ENCODE measurements at regions not wholly inside any gene's neighbourhood (a gene's known extent, or its start where the extent isn't known, plus 50 kb on each side); places are given as distances from the start of the nearest gene placed in this dataset.

GRCh38 chr6:56708810-56709597 is 66.3 kb upstream of the DST start:
- peak; percentile 75 for DNase-seq

GRCh38 chr6:56706981-56707726 is 64.5 kb upstream of the DST start:
- DNase-seq: no peak

GRCh38 chr6:56699066-56699654 is 56.5 kb upstream of the DST start:
- DNase-seq: peak; percentile 55

GRCh38 chr6:56695702-56696101 is 53.0 kb upstream of the DST start:
- DNase-seq: peak; percentile 20

GRCh38 chr6:56694002-56694401 is 51.3 kb upstream of the DST start:
- no peak for DNase-seq

- DNase-seq: peak; percentile 85
Measured at GRCh38 chr6:56693246-56693607, 50.5 kb upstream of the DST start.

GRCh38 chr6:56692523-56693245 is 50.0 kb upstream of the DST start:
- DNase-seq: no peak
